Smooth muscle cell (in vitro differentiated cells): ENCODE measurements at regions not wholly inside any gene's neighbourhood (a gene's known extent, or its start where the extent isn't known, plus 50 kb on each side); places are given as distances from the start of the nearest gene placed in this dataset.

Source experiments
- DNase-seq: peaks from one replicate; lab custom pipeline; 2025; ENCODE audit not compliant: unreplicated experiment; lab: John Stamatoyannopoulos, UW
- H2AFZ ChIP-seq: fragments of 200-600 bp; sonication (generic); 2 replicates; pipeline ENCODE4 v1.6.0; 2016; ENCODE audit warnings: antibody characterized with exemption, low read depth, mild to moderate bottlenecking
- H3F3A ChIP-seq: fragments of 200-600 bp; sonication (generic); 2 replicates; pipeline ENCODE4 v1.6.0; 2017; ENCODE audit warnings: antibody characterized with exemption, low read depth
- H3K27ac ChIP-seq: fragments of 200-600 bp; sonication (generic); 2 replicates; pipeline ENCODE4 v1.5.1; 2016; ENCODE audit warnings: low read depth, mild to moderate bottlenecking
- H3K27me3 ChIP-seq: fragments of 200-600 bp; sonication (generic); 2 replicates; pipeline ENCODE4 v1.6.1; 2016; ENCODE audit warnings: low read depth, mild to moderate bottlenecking
- H3K36me3 ChIP-seq: fragments of 200-600 bp; sonication (generic); 2 replicates; pipeline ENCODE4 v1.5.1; 2016; ENCODE audit warnings: low read depth
- H3K4me1 ChIP-seq: fragments of 200-600 bp; sonication (generic); 2 replicates; pipeline ENCODE4 v1.5.1; 2016; ENCODE audit warnings: low read depth
- H3K4me2 ChIP-seq: fragments of 200-600 bp; sonication (generic); 2 replicates; pipeline ENCODE4 v1.6.0; 2016; ENCODE audit warnings: mild to moderate bottlenecking
- H3K4me3 ChIP-seq: fragments of 200-600 bp; sonication (generic); 2 replicates; pipeline ENCODE4 v1.5.1; 2016; ENCODE audit warnings: mild to moderate bottlenecking
- H3K79me2 ChIP-seq: fragments of 200-600 bp; sonication (generic); 2 replicates; pipeline ENCODE4 v1.6.0; 2016; ENCODE audit warnings: low read depth, mild to moderate bottlenecking
- H3K9ac ChIP-seq: fragments of 200-600 bp; sonication (generic); 2 replicates; pipeline ENCODE4 v1.6.0; 2016; ENCODE audit warnings: low read depth
- H3K9me3 ChIP-seq: fragments of 200-600 bp; sonication (generic); replicated peaks from 2 replicates; pipeline ENCODE4 v1.5.1; 2016; ENCODE audit warnings: low read depth
- H4K20me1 ChIP-seq: fragments of 200-600 bp; sonication (generic); 2 replicates; pipeline ENCODE4 v1.6.0; 2016; ENCODE audit warnings: low read depth
- WGBS: methylation state at CpG from one replicate; pipeline ENCODE4 v1.1.7; 2016; ENCODE audit warnings: low lambda C conversion rate; 5-methylcytosine and 5-hydroxymethylcytosine counted together
- TF ChIP-seq, protein P1 (sequence below): fragments of 200-600 bp; sonication (generic); IDR thresholded peaks from 2 replicates; pipeline ENCODE4 v1.5.1; 2017; ENCODE audit warnings: borderline replicate concordance, mild to moderate bottlenecking, antibody characterized with exemption; ENCODE audit not compliant: insufficient read depth, poor library complexity, severe bottlenecking

DNA sequence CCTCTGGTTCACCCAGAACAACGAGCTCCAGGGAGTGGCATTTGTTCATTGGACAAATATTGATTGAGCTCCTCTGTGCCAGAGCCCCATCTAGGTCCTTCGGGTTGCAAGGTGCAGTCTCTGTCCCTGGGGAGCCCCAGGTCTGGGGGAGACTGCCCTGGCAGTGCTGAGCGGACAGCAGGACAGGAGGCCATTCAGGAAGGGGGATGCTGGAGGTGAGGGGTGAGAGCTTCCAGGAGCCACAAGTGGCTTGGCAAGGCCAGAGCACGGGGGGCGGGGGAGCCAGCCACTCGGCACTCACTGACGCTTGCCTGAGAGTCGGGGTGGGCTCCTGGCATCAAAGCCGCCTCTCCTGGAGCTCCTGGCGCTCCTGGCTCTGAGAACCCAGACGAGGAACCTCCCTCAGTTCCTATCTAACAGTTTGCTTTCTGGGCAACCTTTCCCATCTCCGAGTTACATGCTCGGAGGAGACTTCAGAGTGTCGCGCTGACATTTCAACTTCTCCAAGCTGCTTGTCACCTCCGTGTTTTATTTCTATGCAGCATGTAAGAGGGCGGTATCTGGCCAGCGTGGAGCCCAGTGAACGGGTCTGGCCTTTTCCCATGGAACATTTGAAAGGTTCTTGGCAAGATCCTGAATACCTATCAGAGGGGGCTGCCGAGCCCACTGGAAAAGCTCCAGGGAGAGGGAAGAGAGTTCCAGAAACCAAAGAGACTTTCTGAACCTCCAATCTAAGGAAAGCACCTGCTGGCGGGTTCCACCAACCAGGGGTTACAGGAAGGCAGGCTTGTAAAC, 62.0 kb upstream of the BCL11B start:
- no peak overlapping the region for H3K4me2 ChIP-seq
- no peaks in the 10 kb centered on the region for H4K20me1 ChIP-seq
- H3K4me1 ChIP-seq = no peaks in the 10 kb centered on the region
- TF ChIP-seq, protein P1, sequence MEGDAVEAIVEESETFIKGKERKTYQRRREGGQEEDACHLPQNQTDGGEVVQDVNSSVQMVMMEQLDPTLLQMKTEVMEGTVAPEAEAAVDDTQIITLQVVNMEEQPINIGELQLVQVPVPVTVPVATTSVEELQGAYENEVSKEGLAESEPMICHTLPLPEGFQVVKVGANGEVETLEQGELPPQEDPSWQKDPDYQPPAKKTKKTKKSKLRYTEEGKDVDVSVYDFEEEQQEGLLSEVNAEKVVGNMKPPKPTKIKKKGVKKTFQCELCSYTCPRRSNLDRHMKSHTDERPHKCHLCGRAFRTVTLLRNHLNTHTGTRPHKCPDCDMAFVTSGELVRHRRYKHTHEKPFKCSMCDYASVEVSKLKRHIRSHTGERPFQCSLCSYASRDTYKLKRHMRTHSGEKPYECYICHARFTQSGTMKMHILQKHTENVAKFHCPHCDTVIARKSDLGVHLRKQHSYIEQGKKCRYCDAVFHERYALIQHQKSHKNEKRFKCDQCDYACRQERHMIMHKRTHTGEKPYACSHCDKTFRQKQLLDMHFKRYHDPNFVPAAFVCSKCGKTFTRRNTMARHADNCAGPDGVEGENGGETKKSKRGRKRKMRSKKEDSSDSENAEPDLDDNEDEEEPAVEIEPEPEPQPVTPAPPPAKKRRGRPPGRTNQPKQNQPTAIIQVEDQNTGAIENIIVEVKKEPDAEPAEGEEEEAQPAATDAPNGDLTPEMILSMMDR = no peak
- H3K9ac ChIP-seq = no peak overlapping the region
- WGBS = 90% methylated on average over 19 of the region's 21 CpGs
- no peaks in the 10 kb centered on the region for H3K9me3 ChIP-seq
- DNase-seq = no peak
- no peak overlapping the region for H3K4me3 ChIP-seq
- H3K27me3 ChIP-seq = peaks cover 4% of the 10 kb centered on the region
- no peak overlapping the region for H3K27ac ChIP-seq
- no peaks in the 10 kb centered on the region for H3F3A ChIP-seq
- H3K36me3 ChIP-seq = no peaks in the 10 kb centered on the region
- H3K79me2 ChIP-seq = no peaks in the 10 kb centered on the region
- no peak overlapping the region for H2AFZ ChIP-seq

DNA sequence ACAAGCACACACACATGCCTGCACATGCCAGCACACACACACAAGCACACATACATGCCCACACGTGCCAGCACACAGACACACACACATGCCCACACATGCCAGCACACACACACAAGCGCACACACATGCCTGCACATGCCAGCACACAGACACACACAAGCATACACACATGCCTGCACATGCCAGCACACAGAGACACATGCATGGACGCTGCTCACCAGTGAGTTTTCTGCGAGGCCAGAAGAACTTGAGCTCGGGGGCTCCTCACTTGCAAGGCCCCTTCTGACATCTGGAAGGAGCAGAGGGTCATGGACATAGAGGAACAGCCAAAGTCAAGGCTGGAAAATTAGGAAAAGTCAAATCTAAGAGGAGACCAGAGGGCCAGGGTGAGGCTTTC, 61.2 kb upstream of the BCL11B start:
- Histone ChIP-seq H4K20me1 (no peaks in the 10 kb centered on the region), H3K9me3 (no peaks in the 10 kb centered on the region), H3K4me1 (no peaks in the 10 kb centered on the region), H3K9ac (no peak overlapping the region), H3K27ac (no peak overlapping the region), H3K79me2 (no peaks in the 10 kb centered on the region), H2AFZ (no peak overlapping the region), H3K4me3 (no peak overlapping the region), H3F3A (no peaks in the 10 kb centered on the region), H3K4me2 (no peak overlapping the region), H3K27me3 (peaks cover 4% of the 10 kb centered on the region), H3K36me3 (no peaks in the 10 kb centered on the region)
- no peak for DNase-seq
- TF ChIP-seq, protein P1 = no peak
- 94% methylated on average over 5 of the region's 5 CpGs for WGBS

DNA sequence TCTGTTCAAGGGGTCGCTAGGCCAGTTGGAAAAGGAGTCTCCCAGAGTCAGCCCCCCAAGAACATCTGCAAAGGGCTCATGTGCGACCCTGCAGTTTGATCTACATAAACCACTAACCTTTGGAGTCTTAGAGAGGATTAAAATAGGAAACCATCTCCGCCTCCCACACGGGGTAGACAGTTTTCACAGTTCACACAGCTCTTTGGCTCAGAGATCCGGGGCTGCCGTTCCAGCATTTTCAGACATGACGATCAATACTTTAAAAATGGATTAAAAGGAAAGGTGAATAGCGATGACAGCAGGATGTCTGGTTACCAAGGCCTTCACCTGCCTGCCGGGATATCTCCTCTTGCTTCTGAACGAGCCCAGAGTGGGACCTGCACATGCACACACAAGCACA, 59.8 kb upstream of the BCL11B start:
- no peak for DNase-seq
- Histone ChIP-seq H3K4me2 (no peak overlapping the region), H3K27ac (no peak overlapping the region), H2AFZ (no peak overlapping the region), H3K9ac (no peak overlapping the region), H3K4me3 (no peak overlapping the region), H3K27me3 (no peaks in the 10 kb centered on the region), H3F3A (no peaks in the 10 kb centered on the region), H3K36me3 (no peaks in the 10 kb centered on the region), H3K79me2 (no peaks in the 10 kb centered on the region), H3K9me3 (no peaks in the 10 kb centered on the region), H3K4me1 (no peaks in the 10 kb centered on the region), H4K20me1 (no peaks in the 10 kb centered on the region)
- TF ChIP-seq, protein P1 = no peak
- 66% methylated on average over 10 of the region's 10 CpGs for WGBS
